GM13976 (cell line): ENCODE measurements at regions not wholly inside any gene's neighbourhood (a gene's known extent, or its start where the extent isn't known, plus 50 kb on each side); places are given as distances from the start of the nearest gene placed in this dataset.

Experiments used
- DNase-seq: peaks from one replicate; pipeline ENCODE4 v3.0.0; 2012; ENCODE audit warnings: low spot score
- in situ Hi-C: fragments of 300-500 bp; cut with MboI; formaldehyde crosslinking; loops from one replicate; pipeline ENCODE4 v1.12.0; 2022; ENCODE audit warnings: low sequenced_read_pairs, mixed read lengths, inconsistent platforms; ENCODE audit not compliant: unreplicated experiment
- TF ChIP-seq, protein P1 (sequence below): IDR thresholded peaks from 2 replicates; pipeline ENCODE4 v1.5.1; 2012; ENCODE audit warnings: borderline replicate concordance, mild to moderate bottlenecking; ENCODE audit not compliant: insufficient read depth; ENCODE audit errors: extremely low read depth, missing control alignments, control extremely low read depth

DNA sequence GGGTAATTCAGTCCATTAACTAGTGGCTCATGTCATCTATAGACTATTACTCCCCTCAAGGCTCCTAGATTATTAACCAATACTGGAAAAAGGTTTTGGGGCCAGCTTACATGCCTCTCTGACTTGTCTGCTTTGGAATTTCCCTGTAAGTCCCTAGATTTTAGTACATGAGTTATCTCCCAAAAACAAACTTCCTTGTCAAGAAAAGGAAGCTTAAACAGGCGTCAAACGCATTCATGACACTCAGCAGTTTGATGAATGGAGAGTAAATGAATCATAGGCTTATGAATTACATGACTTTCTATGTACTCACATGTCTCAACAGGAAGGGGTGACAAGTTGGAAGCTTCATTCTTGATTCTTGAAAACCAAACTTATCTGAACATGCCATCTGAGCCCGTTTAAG is 70.8 kb downstream of the BLID start:
- in situ Hi-C loops, result no loop called here
- no peak for DNase-seq

DNA sequence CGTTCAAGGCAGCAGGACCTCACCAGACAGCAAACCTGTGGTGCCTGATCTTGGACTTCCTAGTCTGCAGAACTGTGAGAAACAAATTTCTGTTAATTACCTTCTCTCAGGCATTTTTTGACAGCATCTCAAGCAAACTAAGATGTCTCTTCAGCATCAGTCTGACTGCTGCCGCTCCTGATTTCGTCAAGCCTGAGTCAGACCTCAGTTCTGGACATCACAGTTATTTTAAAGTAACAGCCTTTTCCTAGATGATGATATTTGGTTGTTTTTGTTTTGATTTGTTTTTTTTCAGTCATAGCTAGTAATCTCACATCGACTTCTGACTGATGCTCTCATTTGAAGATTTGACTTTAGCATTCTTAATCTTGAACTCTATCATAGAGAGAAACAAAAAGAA is 71.9 kb downstream of the BLID start:
- in situ Hi-C loops, result no loop called here
- TF ChIP-seq, protein P1, sequence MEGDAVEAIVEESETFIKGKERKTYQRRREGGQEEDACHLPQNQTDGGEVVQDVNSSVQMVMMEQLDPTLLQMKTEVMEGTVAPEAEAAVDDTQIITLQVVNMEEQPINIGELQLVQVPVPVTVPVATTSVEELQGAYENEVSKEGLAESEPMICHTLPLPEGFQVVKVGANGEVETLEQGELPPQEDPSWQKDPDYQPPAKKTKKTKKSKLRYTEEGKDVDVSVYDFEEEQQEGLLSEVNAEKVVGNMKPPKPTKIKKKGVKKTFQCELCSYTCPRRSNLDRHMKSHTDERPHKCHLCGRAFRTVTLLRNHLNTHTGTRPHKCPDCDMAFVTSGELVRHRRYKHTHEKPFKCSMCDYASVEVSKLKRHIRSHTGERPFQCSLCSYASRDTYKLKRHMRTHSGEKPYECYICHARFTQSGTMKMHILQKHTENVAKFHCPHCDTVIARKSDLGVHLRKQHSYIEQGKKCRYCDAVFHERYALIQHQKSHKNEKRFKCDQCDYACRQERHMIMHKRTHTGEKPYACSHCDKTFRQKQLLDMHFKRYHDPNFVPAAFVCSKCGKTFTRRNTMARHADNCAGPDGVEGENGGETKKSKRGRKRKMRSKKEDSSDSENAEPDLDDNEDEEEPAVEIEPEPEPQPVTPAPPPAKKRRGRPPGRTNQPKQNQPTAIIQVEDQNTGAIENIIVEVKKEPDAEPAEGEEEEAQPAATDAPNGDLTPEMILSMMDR, result no peak
- no peak for DNase-seq

More for the DNA sequence above, 70.8 kb downstream of the BLID start:
- TF ChIP-seq, protein P1, result no peak

DNA sequence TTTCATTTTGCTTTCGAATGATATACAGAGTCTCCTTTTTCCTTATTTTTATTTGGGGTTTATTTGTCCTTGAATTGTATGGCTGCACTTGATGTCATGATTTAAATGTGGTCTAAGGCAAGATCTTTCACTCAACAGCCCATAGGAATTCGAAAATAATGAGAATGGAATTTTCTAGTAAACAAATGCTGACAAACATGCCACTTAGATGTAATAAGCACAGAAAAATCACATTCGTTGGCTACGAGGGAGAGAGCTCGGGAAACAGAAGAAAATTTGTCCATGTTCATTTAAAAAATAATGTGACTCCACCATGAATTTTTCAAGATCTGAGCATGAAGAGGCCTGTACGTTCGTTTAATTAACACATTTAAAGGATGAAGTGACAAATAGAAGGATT is 73.0 kb downstream of the BLID start:
- in situ Hi-C loops, result no loop called here

DNA sequence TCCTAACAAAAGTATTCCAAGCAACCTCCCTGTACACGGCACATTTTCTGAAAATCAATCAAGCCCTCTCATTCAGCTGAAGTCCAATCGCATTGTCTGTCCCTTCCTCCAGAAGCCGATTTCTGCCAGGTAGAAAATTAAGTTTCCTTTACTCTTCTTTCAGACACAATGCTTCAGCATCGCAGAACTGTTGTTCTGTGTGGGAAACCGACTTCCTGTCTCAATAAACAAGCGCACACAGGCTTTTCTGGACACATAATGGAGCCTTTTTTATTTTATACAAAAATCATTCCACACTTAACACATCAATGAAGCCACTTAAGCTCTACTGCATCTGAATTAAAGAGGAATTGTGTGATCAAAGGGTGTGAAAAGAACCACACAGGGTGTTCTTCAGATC is 75.6 kb downstream of the BLID start:
- in situ Hi-C loops, result no loop called here
- TF ChIP-seq, protein P1, result no peak
- DNase-seq, result no peak

More for the DNA sequence above, 73.0 kb downstream of the BLID start:
- DNase-seq, result no peak
- TF ChIP-seq, protein P1, result no peak

DNA sequence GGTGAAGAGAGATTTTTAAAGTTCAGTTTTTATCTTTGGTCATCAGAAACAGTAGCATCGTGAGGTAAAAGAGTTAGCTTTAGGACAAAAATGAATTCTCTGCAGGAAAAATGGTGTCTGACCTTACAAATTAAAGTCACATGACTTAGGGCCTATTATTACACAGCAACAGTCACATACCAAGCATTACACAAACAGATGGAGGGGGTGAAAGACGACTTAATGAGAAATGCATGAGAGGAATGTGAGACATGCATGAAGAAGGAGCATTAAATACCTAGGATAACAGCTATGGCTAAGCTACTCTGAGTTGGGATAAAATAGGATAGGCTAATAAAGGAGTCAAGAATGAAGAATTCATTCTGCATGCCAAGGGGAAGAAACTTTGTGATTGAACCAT is 77.5 kb downstream of the BLID start:
- TF ChIP-seq, protein P1, result no peak
- in situ Hi-C loops, result no loop called here
- no peak for DNase-seq

DNA sequence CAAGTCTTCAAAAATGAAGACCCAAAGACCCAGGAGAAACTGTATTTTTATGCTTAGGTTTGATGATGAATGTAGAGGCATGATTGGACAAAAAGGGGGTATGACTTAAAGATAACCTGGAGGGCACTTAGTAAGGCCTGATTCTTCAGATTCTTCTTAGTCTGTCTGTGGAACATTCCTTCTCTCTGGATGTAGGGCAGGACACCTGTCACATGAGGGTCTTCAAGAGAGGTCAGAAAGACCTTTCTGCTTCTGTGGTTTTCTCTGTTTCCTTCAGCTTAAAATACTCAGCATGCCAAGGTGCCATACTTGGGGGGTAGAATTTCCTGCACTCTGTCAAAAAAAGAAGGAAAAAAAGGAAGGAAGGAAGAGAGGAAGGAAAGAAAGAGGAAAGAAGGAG is 78.1 kb downstream of the BLID start:
- DNase-seq, result no peak
- in situ Hi-C loops, result no loop called here
- TF ChIP-seq, protein P1, result no peak

DNA sequence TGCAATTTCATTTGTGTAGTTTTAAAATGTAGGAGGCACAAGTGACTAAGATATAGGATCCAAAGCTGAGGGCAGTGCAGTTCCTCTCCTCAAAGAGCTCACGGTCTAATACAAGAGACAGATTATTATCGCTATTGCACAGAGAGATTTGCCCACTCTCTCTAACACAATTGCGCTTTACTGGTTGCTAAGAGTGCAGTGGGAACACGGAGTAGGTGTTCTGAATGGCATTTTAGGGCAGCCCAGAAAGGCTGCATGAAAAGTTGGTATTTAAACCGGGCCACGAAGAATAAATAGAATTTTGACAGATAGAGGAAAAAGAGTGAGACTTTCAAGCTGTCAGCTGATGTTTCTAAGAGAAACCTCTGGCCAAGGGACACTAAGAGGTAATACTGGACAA is 79.5 kb downstream of the BLID start:
- in situ Hi-C loops, result no loop called here
- TF ChIP-seq, protein P1, result no peak
- no peak for DNase-seq
